ENCODE measurements at regions not wholly inside any gene's neighbourhood (a gene's known extent, or its start where the extent isn't known, plus 50 kb on each side); places are given as distances from the start of the nearest gene placed in this dataset.

DNA sequence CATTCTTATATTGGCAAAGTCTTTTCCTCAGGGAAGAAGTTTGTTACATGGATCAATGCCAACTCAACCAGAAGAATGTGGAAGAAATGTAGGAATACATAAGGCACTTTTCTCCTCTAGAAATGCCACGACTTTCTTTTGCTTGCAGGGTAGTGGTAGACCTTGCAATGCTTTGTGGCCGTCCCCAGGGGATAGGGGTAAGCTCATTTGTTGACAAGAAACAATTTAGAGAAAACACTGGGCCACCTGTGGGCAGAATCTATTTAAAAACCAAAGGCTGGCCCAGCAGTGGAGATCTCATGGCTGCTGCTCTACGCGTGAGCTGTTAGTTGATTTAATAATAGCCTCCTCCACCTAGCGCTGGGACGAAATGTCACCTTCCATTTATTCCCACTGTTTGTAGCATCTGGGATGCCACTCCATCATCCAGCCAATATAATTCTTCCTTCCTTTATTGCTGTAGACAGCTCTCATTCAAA, 64.6 kb upstream of the PFN2 start:
- no peak for TF ChIP-seq POLR2AphosphoS5 (IDR thresholded peaks at IDR 0.05; ENCODE audit: low read depth, low read length)
- TF ChIP-seq, protein P1, sequence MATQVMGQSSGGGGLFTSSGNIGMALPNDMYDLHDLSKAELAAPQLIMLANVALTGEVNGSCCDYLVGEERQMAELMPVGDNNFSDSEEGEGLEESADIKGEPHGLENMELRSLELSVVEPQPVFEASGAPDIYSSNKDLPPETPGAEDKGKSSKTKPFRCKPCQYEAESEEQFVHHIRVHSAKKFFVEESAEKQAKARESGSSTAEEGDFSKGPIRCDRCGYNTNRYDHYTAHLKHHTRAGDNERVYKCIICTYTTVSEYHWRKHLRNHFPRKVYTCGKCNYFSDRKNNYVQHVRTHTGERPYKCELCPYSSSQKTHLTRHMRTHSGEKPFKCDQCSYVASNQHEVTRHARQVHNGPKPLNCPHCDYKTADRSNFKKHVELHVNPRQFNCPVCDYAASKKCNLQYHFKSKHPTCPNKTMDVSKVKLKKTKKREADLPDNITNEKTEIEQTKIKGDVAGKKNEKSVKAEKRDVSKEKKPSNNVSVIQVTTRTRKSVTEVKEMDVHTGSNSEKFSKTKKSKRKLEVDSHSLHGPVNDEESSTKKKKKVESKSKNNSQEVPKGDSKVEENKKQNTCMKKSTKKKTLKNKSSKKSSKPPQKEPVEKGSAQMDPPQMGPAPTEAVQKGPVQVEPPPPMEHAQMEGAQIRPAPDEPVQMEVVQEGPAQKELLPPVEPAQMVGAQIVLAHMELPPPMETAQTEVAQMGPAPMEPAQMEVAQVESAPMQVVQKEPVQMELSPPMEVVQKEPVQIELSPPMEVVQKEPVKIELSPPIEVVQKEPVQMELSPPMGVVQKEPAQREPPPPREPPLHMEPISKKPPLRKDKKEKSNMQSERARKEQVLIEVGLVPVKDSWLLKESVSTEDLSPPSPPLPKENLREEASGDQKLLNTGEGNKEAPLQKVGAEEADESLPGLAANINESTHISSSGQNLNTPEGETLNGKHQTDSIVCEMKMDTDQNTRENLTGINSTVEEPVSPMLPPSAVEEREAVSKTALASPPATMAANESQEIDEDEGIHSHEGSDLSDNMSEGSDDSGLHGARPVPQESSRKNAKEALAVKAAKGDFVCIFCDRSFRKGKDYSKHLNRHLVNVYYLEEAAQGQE (IDR thresholded peaks at IDR 0.05; ENCODE audit: insufficient read depth in 1 of 2, low read depth in 2 of 2, low read length in 2 of 2): no peak
- no peak for TF ChIP-seq TAF1 (IDR thresholded peaks at IDR 0.05; ENCODE audit: borderline replicate concordance, insufficient read depth, low read length)
- TF ChIP-seq FOXP2 (optimal IDR thresholded peaks at IDR 0.05; ENCODE audit: borderline replicate concordance, extremely low read depth, extremely low read length, insufficient read depth): no peak
- no peak for TF ChIP-seq SIN3A (IDR thresholded peaks at IDR 0.05; ENCODE audit: borderline replicate concordance, insufficient read depth, low read length)

DNA sequence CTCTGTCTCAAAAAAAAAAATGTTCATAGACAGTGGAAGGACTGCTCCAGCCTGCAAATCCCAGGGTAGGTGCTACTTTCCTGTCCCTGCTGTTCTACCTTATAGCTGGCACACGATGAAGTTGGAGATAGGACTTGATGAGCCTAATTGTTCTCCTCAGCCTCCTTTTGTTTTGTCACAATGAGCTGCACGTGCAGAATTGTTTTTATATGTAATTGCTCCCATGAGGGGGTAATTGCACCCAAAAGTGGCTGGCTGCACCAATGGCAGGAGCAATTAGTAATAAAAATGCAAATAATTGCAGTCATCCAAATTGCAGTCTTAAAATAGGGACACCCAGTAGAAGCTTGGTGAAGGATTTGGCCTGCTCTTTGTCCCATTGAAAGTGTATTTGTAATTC, 63.0 kb upstream of the PFN2 start:
- TF ChIP-seq POLR2AphosphoS5 (IDR thresholded peaks at IDR 0.05; ENCODE audit: low read depth, low read length) (no peak), SIN3A (IDR thresholded peaks at IDR 0.05; ENCODE audit: borderline replicate concordance, insufficient read depth, low read length) (no peak), TAF1 (IDR thresholded peaks at IDR 0.05; ENCODE audit: borderline replicate concordance, insufficient read depth, low read length) (no peak), FOXP2 (optimal IDR thresholded peaks at IDR 0.05; ENCODE audit: borderline replicate concordance, extremely low read depth, extremely low read length, insufficient read depth) (no peak)
- TF ChIP-seq, protein P1 (IDR thresholded peaks at IDR 0.05; ENCODE audit: insufficient read depth in 1 of 2, low read depth in 2 of 2, low read length in 2 of 2): no peak

DNA sequence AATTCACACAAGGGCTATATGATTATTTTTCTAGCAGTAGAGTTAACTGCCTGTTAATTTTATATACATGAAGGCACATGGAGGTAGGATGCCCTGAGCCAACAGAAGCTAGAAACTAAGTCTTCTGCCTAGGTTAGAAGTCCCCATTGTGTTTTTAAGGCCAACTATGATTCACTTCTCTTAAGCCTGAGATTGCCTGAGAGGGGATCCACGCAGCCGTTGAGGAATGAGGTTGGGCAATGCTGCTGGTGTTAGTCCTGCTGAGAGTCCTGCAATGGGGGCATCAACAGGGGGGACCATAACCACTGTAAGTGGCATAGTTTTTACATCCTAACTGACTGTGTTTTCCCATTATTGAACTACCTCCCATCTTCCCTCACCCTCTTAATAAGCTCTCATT, 60.1 kb upstream of the PFN2 start:
- TF ChIP-seq TAF1 (IDR thresholded peaks at IDR 0.05; ENCODE audit: borderline replicate concordance, insufficient read depth, low read length) (no peak), POLR2AphosphoS5 (IDR thresholded peaks at IDR 0.05; ENCODE audit: low read depth, low read length) (no peak), SIN3A (IDR thresholded peaks at IDR 0.05; ENCODE audit: borderline replicate concordance, insufficient read depth, low read length) (no peak), FOXP2 (optimal IDR thresholded peaks at IDR 0.05; ENCODE audit: borderline replicate concordance, extremely low read depth, extremely low read length, insufficient read depth) (no peak)
- TF ChIP-seq, protein P1 (IDR thresholded peaks at IDR 0.05; ENCODE audit: insufficient read depth in 1 of 2, low read depth in 2 of 2, low read length in 2 of 2): no peak

DNA sequence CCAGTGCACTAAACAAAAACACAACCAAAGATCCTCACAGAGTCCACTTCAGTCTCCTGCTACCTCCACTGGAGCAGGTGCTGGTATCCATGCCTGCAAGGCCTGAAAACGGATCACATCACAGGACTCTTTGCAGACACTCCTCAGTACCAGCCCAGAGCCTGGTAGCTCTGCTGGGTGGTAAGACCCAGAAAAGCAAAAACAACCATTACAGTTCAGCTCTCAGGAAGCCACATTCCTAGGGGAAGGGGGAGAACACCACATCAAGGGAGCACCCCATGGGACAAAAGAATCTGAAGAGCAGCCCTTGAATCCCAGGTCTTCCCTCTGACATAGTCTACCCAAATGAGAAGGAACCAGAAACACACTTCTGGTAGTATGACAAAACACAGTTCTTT, 52.5 kb upstream of the PFN2 start:
- no peak for TF ChIP-seq SIN3A (IDR thresholded peaks at IDR 0.05; ENCODE audit: borderline replicate concordance, insufficient read depth, low read length)
- TF ChIP-seq TAF1 (IDR thresholded peaks at IDR 0.05; ENCODE audit: borderline replicate concordance, insufficient read depth, low read length): no peak
- no peak for TF ChIP-seq POLR2AphosphoS5 (IDR thresholded peaks at IDR 0.05; ENCODE audit: low read depth, low read length)
- TF ChIP-seq FOXP2 (optimal IDR thresholded peaks at IDR 0.05; ENCODE audit: borderline replicate concordance, extremely low read depth, extremely low read length, insufficient read depth): no peak
- TF ChIP-seq, protein P1 (IDR thresholded peaks at IDR 0.05; ENCODE audit: insufficient read depth in 1 of 2, low read depth in 2 of 2, low read length in 2 of 2): no peak

Data from PFSK-1 (cell line).